ENCODE measurements at regions not wholly inside any gene's neighbourhood (a gene's known extent, or its start where the extent isn't known, plus 50 kb on each side); places are given as distances from the start of the nearest gene placed in this dataset.

DNA sequence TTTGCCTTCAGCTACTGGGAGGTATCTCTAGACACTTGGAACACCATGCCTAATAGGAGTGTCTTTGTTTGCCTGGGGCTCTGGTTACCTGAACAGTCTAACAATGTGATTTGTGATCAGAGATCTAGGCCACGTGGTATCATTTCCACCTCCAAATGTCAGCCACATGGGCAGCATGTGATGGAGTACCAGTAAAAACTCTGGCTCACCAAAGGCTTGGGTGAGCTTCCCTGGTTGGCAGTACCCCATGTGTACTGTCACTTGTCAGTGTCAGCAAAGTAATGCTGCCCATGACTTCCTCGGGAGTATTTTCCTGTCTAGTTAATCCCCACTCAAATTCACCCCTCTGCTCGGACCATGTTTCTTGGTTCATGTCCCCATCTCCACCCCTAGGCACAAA is 195.2 kb upstream of the LRFN2 start:
- intact Hi-C loops (cut with micrococcal nuclease; ENCODE audit: unreplicated experiment): no loop called here
- Histone ChIP-seq H3K4me1 (ENCODE audit: insufficient read depth, low read length, poor library complexity, severe bottlenecking) (no peaks in the 10 kb centered on the region), H3K36me3 (ENCODE audit: insufficient read depth, low read length, poor library complexity, severe bottlenecking) (no peaks in the 10 kb centered on the region), H3K4me3 (ENCODE audit: low read depth, low read length, poor library complexity, severe bottlenecking) (no peak overlapping the region), H3K9me3 (ENCODE audit: low read depth, low read length, poor library complexity, severe bottlenecking) (no peaks in the 10 kb centered on the region), H3K27me3 (replicated peaks; ENCODE audit: insufficient read depth, low read depth, low read length, poor library complexity) (no peaks in the 10 kb centered on the region), H3K27ac (ENCODE audit: low read depth, low read length, poor library complexity, severe bottlenecking) (no peak overlapping the region)
- TF ChIP-seq EZH2 (IDR thresholded peaks at IDR 0.05; ENCODE audit: borderline replicate concordance, low read depth, low read length, poor library complexity, severe bottlenecking): no peak
- TF ChIP-seq, protein P1, sequence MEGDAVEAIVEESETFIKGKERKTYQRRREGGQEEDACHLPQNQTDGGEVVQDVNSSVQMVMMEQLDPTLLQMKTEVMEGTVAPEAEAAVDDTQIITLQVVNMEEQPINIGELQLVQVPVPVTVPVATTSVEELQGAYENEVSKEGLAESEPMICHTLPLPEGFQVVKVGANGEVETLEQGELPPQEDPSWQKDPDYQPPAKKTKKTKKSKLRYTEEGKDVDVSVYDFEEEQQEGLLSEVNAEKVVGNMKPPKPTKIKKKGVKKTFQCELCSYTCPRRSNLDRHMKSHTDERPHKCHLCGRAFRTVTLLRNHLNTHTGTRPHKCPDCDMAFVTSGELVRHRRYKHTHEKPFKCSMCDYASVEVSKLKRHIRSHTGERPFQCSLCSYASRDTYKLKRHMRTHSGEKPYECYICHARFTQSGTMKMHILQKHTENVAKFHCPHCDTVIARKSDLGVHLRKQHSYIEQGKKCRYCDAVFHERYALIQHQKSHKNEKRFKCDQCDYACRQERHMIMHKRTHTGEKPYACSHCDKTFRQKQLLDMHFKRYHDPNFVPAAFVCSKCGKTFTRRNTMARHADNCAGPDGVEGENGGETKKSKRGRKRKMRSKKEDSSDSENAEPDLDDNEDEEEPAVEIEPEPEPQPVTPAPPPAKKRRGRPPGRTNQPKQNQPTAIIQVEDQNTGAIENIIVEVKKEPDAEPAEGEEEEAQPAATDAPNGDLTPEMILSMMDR (conservative IDR thresholded peaks at IDR 0.05; ENCODE audit: low read depth, low read length): no peak
- DNase-seq (ENCODE audit: low spot score): no peak
- ChIA-PET CTCF (no interaction called here), POLR2A (ENCODE audit: low non-redundant PET) (no interaction called here)
- BruUV-seq (replicated peaks): no TSS peak

DNA sequence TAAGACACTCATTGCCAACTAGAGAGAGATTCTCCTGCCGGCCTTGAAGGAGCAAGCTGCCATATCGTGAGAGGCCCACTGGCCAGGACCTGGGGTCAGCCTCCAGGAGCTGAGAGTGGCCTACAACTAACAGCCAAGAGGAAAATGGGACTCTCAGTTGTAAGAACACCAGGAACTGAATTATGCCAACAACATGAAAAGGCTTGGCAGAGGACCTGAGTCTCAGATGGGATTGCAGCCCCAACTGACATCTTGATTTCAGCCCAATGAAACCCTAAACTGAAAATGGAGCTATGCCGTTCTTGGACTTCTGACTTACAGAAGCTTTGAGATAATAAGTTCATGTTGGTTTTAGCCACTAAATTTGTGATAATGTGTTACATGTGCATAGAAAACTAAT is 193.5 kb upstream of the LRFN2 start:
- no peaks in the 10 kb centered on the region for H3K36me3 ChIP-seq (ENCODE audit: insufficient read depth, low read length, poor library complexity, severe bottlenecking)
- no peak for DNase-seq (ENCODE audit: low spot score)
- no peaks in the 10 kb centered on the region for H3K9me3 ChIP-seq (ENCODE audit: low read depth, low read length, poor library complexity, severe bottlenecking)
- intact Hi-C loops (cut with micrococcal nuclease; ENCODE audit: unreplicated experiment): no loop called here
- no peaks in the 10 kb centered on the region for H3K27me3 ChIP-seq (replicated peaks; ENCODE audit: insufficient read depth, low read depth, low read length, poor library complexity)
- POLR2A ChIA-PET (ENCODE audit: low non-redundant PET): no interaction called here
- CTCF ChIA-PET: no interaction called here
- no peaks in the 10 kb centered on the region for H3K4me1 ChIP-seq (ENCODE audit: insufficient read depth, low read length, poor library complexity, severe bottlenecking)
- no TSS peak for BruUV-seq (replicated peaks)
- H3K4me3 ChIP-seq (ENCODE audit: low read depth, low read length, poor library complexity, severe bottlenecking): no peak overlapping the region
- TF ChIP-seq, protein P1 (conservative IDR thresholded peaks at IDR 0.05; ENCODE audit: low read depth, low read length): no peak
- TF ChIP-seq EZH2 (IDR thresholded peaks at IDR 0.05; ENCODE audit: borderline replicate concordance, low read depth, low read length, poor library complexity, severe bottlenecking): no peak
- no peak overlapping the region for H3K27ac ChIP-seq (ENCODE audit: low read depth, low read length, poor library complexity, severe bottlenecking)

DNA sequence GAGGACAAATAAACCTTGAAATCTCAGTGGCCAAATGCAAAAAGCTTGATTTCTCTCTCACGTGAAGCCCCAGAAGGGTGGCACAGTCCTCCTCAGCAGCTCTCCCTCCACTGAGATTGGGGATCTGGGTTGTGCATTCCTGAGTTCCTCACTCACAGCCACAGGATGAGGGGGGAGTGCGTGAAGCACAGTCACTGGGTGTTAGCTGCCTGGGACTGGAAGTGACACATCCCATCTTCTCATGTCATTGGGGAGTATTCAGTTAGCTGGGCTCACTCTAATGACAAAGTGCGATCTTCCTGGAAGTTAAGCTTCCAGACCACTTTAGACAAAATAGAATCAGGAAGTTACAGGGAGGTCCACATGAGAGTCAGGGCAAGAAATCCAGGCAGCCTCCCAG is 192.2 kb upstream of the LRFN2 start:
- no peak overlapping the region for H3K27ac ChIP-seq (ENCODE audit: low read depth, low read length, poor library complexity, severe bottlenecking)
- POLR2A ChIA-PET (ENCODE audit: low non-redundant PET): interaction anchor here (0.5 kb wide), 1 partner anchor 775 kb away, joined by 3 read pairs; no protein-coding TSS in a partner anchor

More for the DNA sequence above, 192.2 kb upstream of the LRFN2 start:
- H3K4me3 ChIP-seq (ENCODE audit: low read depth, low read length, poor library complexity, severe bottlenecking): no peak overlapping the region
- no peak for DNase-seq (ENCODE audit: low spot score)
- no peaks in the 10 kb centered on the region for H3K36me3 ChIP-seq (ENCODE audit: insufficient read depth, low read length, poor library complexity, severe bottlenecking)
- CTCF ChIA-PET: interaction anchor here (0.7 kb wide), 1 partner anchor 753 kb away, joined by 6 read pairs; no protein-coding TSS in a partner anchor
- no peaks in the 10 kb centered on the region for H3K4me1 ChIP-seq (ENCODE audit: insufficient read depth, low read length, poor library complexity, severe bottlenecking)
- no peaks in the 10 kb centered on the region for H3K9me3 ChIP-seq (ENCODE audit: low read depth, low read length, poor library complexity, severe bottlenecking)
- no TSS peak for BruUV-seq (replicated peaks)
- intact Hi-C loops (cut with micrococcal nuclease; ENCODE audit: unreplicated experiment): no loop called here
- no peaks in the 10 kb centered on the region for H3K27me3 ChIP-seq (replicated peaks; ENCODE audit: insufficient read depth, low read depth, low read length, poor library complexity)
- TF ChIP-seq, protein P1 (conservative IDR thresholded peaks at IDR 0.05; ENCODE audit: low read depth, low read length): no peak
- no peak for TF ChIP-seq EZH2 (IDR thresholded peaks at IDR 0.05; ENCODE audit: borderline replicate concordance, low read depth, low read length, poor library complexity, severe bottlenecking)
